NB4 (cell line): ENCODE measurements at regions not wholly inside any gene's neighbourhood (a gene's known extent, or its start where the extent isn't known, plus 50 kb on each side); places are given as distances from the start of the nearest gene placed in this dataset.
"Not testable (repeated sequence)": the region's sequence is repeated elsewhere in the genome, so short reads cannot be mapped to it uniquely, and the experiment has no call there.

Source experiments
- TF ChIP-seq, protein P1 (sequence below): IDR thresholded peaks from one replicate; pipeline ENCODE4 v1.5.1; 2012; ENCODE audit warnings: low read depth, low read length
- TF ChIP-seq, protein P2 (sequence below): IDR thresholded peaks from 2 replicates; pipeline ENCODE4 v1.6.1; 2011; ENCODE audit warnings: low read depth, low read length

DNA sequence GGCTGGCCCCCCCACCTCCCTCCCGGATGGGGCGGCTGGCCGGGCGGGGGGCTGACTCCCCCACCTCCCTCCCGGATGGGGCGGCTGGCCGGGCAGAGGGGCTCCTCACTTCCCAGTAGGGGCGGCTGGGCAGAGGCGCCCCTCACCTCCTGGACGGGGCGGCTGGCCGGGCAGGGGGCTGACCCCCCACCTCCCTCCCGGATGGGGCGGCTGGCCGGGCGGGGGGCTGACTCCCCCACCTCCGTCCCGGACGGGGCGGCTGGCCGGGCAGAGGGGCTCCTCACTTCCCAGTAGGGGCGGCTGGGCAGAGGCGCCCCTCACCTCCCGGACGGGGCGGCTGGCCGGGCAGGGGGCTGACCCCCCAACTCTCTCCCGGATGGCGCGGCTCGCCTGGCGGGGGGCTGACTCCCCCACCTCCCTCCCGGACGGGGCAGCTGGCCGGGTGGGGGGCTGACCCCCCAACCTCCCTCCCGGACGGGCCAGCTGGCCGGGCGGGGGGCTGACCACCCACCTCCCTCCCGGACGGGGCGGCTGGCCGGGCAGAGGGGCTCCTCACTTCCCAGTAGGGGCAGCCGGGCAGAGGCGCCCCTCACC is 194.1 kb upstream of the GRIA1 start:
- TF ChIP-seq, protein P1, sequence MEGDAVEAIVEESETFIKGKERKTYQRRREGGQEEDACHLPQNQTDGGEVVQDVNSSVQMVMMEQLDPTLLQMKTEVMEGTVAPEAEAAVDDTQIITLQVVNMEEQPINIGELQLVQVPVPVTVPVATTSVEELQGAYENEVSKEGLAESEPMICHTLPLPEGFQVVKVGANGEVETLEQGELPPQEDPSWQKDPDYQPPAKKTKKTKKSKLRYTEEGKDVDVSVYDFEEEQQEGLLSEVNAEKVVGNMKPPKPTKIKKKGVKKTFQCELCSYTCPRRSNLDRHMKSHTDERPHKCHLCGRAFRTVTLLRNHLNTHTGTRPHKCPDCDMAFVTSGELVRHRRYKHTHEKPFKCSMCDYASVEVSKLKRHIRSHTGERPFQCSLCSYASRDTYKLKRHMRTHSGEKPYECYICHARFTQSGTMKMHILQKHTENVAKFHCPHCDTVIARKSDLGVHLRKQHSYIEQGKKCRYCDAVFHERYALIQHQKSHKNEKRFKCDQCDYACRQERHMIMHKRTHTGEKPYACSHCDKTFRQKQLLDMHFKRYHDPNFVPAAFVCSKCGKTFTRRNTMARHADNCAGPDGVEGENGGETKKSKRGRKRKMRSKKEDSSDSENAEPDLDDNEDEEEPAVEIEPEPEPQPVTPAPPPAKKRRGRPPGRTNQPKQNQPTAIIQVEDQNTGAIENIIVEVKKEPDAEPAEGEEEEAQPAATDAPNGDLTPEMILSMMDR: not testable (repeated sequence)
- TF ChIP-seq, protein P2, sequence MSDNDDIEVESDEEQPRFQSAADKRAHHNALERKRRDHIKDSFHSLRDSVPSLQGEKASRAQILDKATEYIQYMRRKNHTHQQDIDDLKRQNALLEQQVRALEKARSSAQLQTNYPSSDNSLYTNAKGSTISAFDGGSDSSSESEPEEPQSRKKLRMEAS: not testable (repeated sequence)
